Choroid plexus epithelial cell (primary cell): ENCODE measurements at regions not wholly inside any gene's neighbourhood (a gene's known extent, or its start where the extent isn't known, plus 50 kb on each side); places are given as distances from the start of the nearest gene placed in this dataset.

Experiments
- DNase-seq: peaks from one replicate; pipeline ENCODE4 v3.0.0-alpha.2; 2010; ENCODE audit warnings: low read depth
- H3K4me3 ChIP-seq: 2 replicates; pipeline ENCODE4 v1.5.1; 2011; ENCODE audit warnings: low read depth, mild to moderate bottlenecking, control low read depth, low read length, moderate library complexity
- TF ChIP-seq, protein P1 (sequence below): conservative IDR thresholded peaks from 2 replicates; pipeline ENCODE4 v1.5.1; 2011; ENCODE audit warnings: low read depth, mild to moderate bottlenecking, control low read depth, inconsistent platforms, low read length, moderate library complexity

DNA sequence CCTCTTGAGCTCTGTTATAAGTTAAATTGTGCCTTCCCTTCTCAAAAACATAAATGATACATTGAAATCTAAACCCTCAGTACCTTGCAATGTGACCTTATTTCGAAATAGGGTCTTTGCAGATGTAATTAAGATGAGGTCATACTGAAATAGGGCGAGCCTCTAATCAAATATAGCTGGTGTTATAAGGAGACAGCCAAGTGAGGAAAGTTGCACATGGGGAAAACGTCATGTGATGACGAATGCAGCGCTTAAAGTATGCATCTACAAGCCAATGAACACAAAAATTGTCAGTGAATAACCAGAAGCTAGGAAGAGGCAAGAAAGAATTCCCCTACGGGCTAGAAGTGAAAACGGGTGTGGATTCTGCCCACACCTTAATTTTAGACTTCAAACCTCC is 305.2 kb upstream of the FOXG1 start:
- no peak overlapping the region for H3K4me3 ChIP-seq
- TF ChIP-seq, protein P1, sequence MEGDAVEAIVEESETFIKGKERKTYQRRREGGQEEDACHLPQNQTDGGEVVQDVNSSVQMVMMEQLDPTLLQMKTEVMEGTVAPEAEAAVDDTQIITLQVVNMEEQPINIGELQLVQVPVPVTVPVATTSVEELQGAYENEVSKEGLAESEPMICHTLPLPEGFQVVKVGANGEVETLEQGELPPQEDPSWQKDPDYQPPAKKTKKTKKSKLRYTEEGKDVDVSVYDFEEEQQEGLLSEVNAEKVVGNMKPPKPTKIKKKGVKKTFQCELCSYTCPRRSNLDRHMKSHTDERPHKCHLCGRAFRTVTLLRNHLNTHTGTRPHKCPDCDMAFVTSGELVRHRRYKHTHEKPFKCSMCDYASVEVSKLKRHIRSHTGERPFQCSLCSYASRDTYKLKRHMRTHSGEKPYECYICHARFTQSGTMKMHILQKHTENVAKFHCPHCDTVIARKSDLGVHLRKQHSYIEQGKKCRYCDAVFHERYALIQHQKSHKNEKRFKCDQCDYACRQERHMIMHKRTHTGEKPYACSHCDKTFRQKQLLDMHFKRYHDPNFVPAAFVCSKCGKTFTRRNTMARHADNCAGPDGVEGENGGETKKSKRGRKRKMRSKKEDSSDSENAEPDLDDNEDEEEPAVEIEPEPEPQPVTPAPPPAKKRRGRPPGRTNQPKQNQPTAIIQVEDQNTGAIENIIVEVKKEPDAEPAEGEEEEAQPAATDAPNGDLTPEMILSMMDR: no peak
- DNase-seq: peak; percentile 59

GRCh38 chr14:28467611-28468010 is 299.0 kb upstream of the FOXG1 start:
- H3K4me3 ChIP-seq: no peak overlapping the region
- TF ChIP-seq, protein P1: no peak
- no peak for DNase-seq

GRCh38 chr14:28468191-28469151 is 298.1 kb upstream of the FOXG1 start:
- H3K4me3 ChIP-seq: no peak overlapping the region
- peak; percentile 38 for DNase-seq
- TF ChIP-seq, protein P1: no peak

- TF ChIP-seq, protein P1: no peak
- no peak for DNase-seq
- no peak overlapping the region for H3K4me3 ChIP-seq
Observed at GRCh38 chr14:28482251-28483040, 284.1 kb upstream of the FOXG1 start.

GRCh38 chr14:28483506-28483905 is 283.1 kb upstream of the FOXG1 start:
- TF ChIP-seq, protein P1: no peak
- H3K4me3 ChIP-seq: no peak overlapping the region
- DNase-seq: no peak

- DNase-seq: no peak
- TF ChIP-seq, protein P1: no peak
- H3K4me3 ChIP-seq: no peak overlapping the region
Observed at GRCh38 chr14:28488684-28489083, 277.9 kb upstream of the FOXG1 start.
